Hepatocyte (in vitro differentiated cells): ENCODE measurements at regions not wholly inside any gene's neighbourhood (a gene's known extent, or its start where the extent isn't known, plus 50 kb on each side); places are given as distances from the start of the nearest gene placed in this dataset.
A peak's percentile ranks its signal among the peaks of the same experiment; 100 is the strongest.

Source experiments
- DNase-seq: peaks from one replicate; pipeline ENCODE4 v3.0.0-alpha.2; 2016; ENCODE audit warnings: low spot score
- H2AFZ ChIP-seq: fragments of 200-600 bp; sonication (generic); 2 replicates; pipeline ENCODE4 v1.6.0; 2016; ENCODE audit warnings: antibody characterized with exemption, mild to moderate bottlenecking
- H3K27ac ChIP-seq: fragments of 200-600 bp; sonication (generic); 2 replicates; pipeline ENCODE4 v1.5.1; 2016; ENCODE audit warnings: mild to moderate bottlenecking
- H3K27me3 ChIP-seq: fragments of 200-600 bp; sonication (generic); 2 replicates; pipeline ENCODE4 v1.6.1; 2016
- H3K36me3 ChIP-seq: fragments of 200-600 bp; sonication (generic); replicated peaks from 2 replicates; pipeline ENCODE4 v1.5.1; 2016; ENCODE audit warnings: low read depth; ENCODE audit not compliant: insufficient read depth
- H3K4me1 ChIP-seq: fragments of 200-600 bp; sonication (generic); 2 replicates; pipeline ENCODE4 v1.5.1; 2016; ENCODE audit warnings: mild to moderate bottlenecking, moderate library complexity; ENCODE audit not compliant: insufficient read depth
- H3K4me2 ChIP-seq: fragments of 200-600 bp; sonication (generic); 2 replicates; pipeline ENCODE4 v1.6.0; 2016
- H3K4me3 ChIP-seq: fragments of 200-600 bp; sonication (generic); 2 replicates; pipeline ENCODE4 v1.5.1; 2016; ENCODE audit warnings: mild to moderate bottlenecking
- H3K79me2 ChIP-seq: fragments of 200-600 bp; sonication (generic); 2 replicates; pipeline ENCODE4 v1.6.0; 2017; ENCODE audit warnings: mild to moderate bottlenecking
- H3K9me2 ChIP-seq: fragments of 200-600 bp; sonication (generic); replicated peaks from 2 replicates; pipeline ENCODE4 v1.6.0; 2017; ENCODE audit warnings: mild to moderate bottlenecking; ENCODE audit not compliant: insufficient read depth
- H3K9me3 ChIP-seq: fragments of 200-600 bp; sonication (generic); 2 replicates; pipeline ENCODE4 v1.5.1; 2016; ENCODE audit warnings: low read depth, mild to moderate bottlenecking
- H4K20me1 ChIP-seq: fragments of 200-600 bp; sonication (generic); 2 replicates; pipeline ENCODE4 v1.6.0; 2016; ENCODE audit warnings: mild to moderate bottlenecking; ENCODE audit not compliant: insufficient read depth, poor library complexity, severe bottlenecking
- CTCF ChIP-seq: fragments of 200-600 bp; sonication (generic); IDR thresholded peaks from 2 replicates; pipeline ENCODE4 v1.5.1; 2016; ENCODE audit warnings: antibody characterized with exemption, mild to moderate bottlenecking; ENCODE audit not compliant: poor library complexity
- EZH2 ChIP-seq: fragments of 200-600 bp; sonication (generic); IDR thresholded peaks from 2 replicates; pipeline ENCODE4 v1.6.1; 2016; ENCODE audit warnings: antibody characterized with exemption, mild to moderate bottlenecking, borderline replicate concordance
- EZH2phosphoT487 ChIP-seq: fragments of 200-600 bp; sonication (generic); IDR thresholded peaks from one replicate; pipeline ENCODE4 v1.6.1; 2018; ENCODE audit warnings: antibody characterized with exemption, mild to moderate bottlenecking, low read depth, moderate library complexity; ENCODE audit not compliant: unreplicated experiment, severe bottlenecking
- WGBS: methylation state at CpG from one replicate; pipeline ENCODE4 v1.1.6; 2016; ENCODE audit warnings: low lambda C conversion rate; ENCODE audit errors: missing lambda C conversion rate; 5-methylcytosine and 5-hydroxymethylcytosine counted together

GRCh38 chr16:86042996-86043725, 144.2 kb downstream of the IRF8 start:
- H2AFZ ChIP-seq: no peak overlapping the region
- H3K27ac ChIP-seq: no peak overlapping the region
- H4K20me1 ChIP-seq: no peaks in the 10 kb centered on the region
- WGBS: 86% methylated on average over 12 of the region's 12 CpGs
- no peaks in the 10 kb centered on the region for H3K9me3 ChIP-seq
- H3K4me2 ChIP-seq: no peak overlapping the region
- no peak for DNase-seq
- no peaks in the 10 kb centered on the region for H3K36me3 ChIP-seq
- TF ChIP-seq EZH2: no peak
- no peak for TF ChIP-seq CTCF
- no peak for TF ChIP-seq EZH2phosphoT487
- H3K4me3 ChIP-seq: no peak overlapping the region
- H3K27me3 ChIP-seq: peaks cover 10% of the 10 kb centered on the region
- H3K79me2 ChIP-seq: no peaks in the 10 kb centered on the region
- no peaks in the 10 kb centered on the region for H3K9me2 ChIP-seq
- no peaks in the 10 kb centered on the region for H3K4me1 ChIP-seq

- 51% methylated on average over 11 of the region's 11 CpGs for WGBS
- Histone ChIP-seq H3K4me1 (no peaks in the 10 kb centered on the region), H3K27ac (no peak overlapping the region), H3K9me2 (no peaks in the 10 kb centered on the region), H3K36me3 (no peaks in the 10 kb centered on the region), H3K4me3 (no peak overlapping the region), H3K27me3 (peaks cover 17% of the 10 kb centered on the region), H3K79me2 (no peaks in the 10 kb centered on the region), H3K4me2 (no peak overlapping the region), H3K9me3 (no peaks in the 10 kb centered on the region), H2AFZ (no peak overlapping the region), H4K20me1 (no peaks in the 10 kb centered on the region)
- TF ChIP-seq EZH2phosphoT487 (no peak), CTCF (peak; percentile 46)
- peak; percentile 62 for DNase-seq
Measured at GRCh38 chr16:86044241-86044671, 145.3 kb downstream of the IRF8 start.

- no peak overlapping the region for H2AFZ ChIP-seq
- no peak overlapping the region for H3K4me3 ChIP-seq
- H3K27me3 ChIP-seq: peaks cover 17% of the 10 kb centered on the region
- no peaks in the 10 kb centered on the region for H3K79me2 ChIP-seq
- no peak overlapping the region for H3K27ac ChIP-seq
- no peak for DNase-seq
- TF ChIP-seq EZH2phosphoT487 (no peak), EZH2 (no peak), CTCF (no peak)
- H3K4me2 ChIP-seq: no peak overlapping the region
- no peaks in the 10 kb centered on the region for H3K4me1 ChIP-seq
- WGBS: 81% methylated on average over 8 of the region's 8 CpGs
- no peaks in the 10 kb centered on the region for H3K9me2 ChIP-seq
- no peaks in the 10 kb centered on the region for H3K9me3 ChIP-seq
- no peaks in the 10 kb centered on the region for H3K36me3 ChIP-seq
- H4K20me1 ChIP-seq: no peaks in the 10 kb centered on the region
Measured at GRCh38 chr16:86044881-86045590, 146.1 kb downstream of the IRF8 start.
